GM18505 (cell line): ENCODE measurements at regions not wholly inside any gene's neighbourhood (a gene's known extent, or its start where the extent isn't known, plus 50 kb on each side); places are given as distances from the start of the nearest gene placed in this dataset.

Experiments
- ATAC-seq: cut with Tn5 transposase; IDR thresholded peaks from one replicate; pipeline ENCODE4 v1.9.1; 2021; ENCODE audit not compliant: unreplicated experiment
- POLR2A ChIP-seq: IDR thresholded peaks from 4 replicates; pipeline ENCODE4 v1.6.1; 2011; ENCODE audit warnings: borderline replicate concordance; ENCODE audit not compliant: insufficient read depth, insufficient read length; ENCODE audit errors: extremely low read depth

DNA sequence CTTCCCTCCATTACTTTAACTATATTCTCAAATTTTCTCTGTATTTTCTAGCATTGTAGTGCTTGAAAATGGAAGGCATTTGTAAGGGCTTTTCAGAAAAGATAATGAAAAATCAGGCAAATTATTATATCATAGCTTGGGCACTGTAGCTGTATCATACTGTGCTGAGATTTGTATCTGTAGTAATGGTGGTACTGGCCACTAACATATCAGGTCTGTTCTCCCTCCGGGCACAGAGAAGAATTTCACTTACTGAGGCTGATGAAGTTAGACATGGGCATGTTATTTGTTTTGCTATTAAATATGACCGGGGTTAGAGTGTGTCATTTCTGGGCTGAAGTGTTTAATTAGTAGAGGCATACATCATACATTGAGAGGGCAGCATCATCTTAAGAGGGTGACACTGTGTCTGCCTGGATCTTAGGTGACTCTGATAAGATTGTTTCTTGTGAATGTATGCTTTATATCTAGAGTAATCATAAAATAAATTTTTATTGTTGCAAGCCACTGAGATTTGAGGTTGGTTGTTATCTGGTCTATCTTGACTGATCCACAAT lies 1395.9 kb downstream of the EPHA7 start:
- ATAC-seq: no peak
- no peak for TF ChIP-seq POLR2A

GRCh38 chr6:92011681-92012245 lies 1407.6 kb downstream of the EPHA7 start:
- no peak for TF ChIP-seq POLR2A
- ATAC-seq: no peak

DNA sequence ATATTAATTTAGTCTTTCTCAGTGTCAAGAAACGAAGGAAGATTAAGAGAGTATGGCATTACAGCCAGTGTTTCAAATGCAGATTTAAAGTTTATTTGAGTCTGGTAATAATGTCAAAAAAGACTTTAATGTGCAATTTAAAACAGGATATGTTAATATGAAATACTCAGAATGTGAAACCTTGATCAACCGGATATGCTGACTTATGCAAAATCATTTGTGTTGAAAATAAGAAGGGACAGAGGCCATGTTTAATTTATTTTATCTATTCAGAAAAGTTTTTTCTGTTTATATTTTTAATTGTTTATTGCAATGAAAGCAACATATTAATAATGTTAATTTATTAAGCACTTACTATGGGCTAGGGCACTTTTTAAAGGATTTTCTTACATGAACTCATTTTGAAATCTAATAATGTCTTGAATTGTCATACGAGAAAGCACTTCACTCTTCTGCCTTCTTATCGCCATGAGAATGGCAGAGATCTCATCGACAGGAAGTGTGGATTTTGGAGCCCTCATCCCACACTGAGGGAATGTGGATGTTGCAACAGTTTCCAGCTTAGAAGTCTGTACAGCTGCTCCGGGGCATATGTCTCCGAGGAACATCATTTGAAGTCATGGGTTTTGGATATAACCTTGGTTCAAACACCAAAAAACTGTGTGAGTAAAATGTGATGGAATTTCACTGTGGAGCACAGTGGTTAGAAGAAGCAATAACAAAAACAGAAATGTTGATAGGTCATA lies 1410.4 kb downstream of the EPHA7 start:
- no peak for TF ChIP-seq POLR2A
- ATAC-seq: no peak

- ATAC-seq: no peak
- TF ChIP-seq POLR2A: no peak
Observed at GRCh38 chr6:92000112-92000511, 1413.2 kb upstream of the MAP3K7 start.

GRCh38 chr6:91994787-91995186 lies 1407.9 kb upstream of the MAP3K7 start:
- no peak for ATAC-seq
- no peak for TF ChIP-seq POLR2A

GRCh38 chr6:91982559-91982958 lies 1395.7 kb upstream of the MAP3K7 start:
- ATAC-seq: no peak
- TF ChIP-seq POLR2A: no peak

DNA sequence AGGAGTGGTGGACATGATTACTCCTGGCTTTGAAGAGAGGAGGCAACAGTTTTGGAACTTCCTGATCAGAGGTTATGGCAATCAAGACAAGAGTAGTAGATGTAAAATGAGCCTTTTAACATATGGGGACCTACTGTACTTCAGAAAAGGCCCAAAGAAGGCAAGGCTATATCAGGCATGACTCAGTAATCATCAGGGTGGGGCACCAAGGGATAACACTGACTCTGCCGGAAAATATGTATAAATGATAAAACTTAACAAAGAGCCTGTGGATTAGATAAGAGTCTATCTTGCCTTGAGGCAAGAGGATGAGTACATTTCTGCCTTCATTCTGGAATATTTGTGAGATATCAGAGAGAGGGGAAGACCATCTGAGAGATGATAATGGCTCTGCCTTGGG lies 1389.9 kb upstream of the MAP3K7 start:
- TF ChIP-seq POLR2A: no peak
- ATAC-seq: no peak

DNA sequence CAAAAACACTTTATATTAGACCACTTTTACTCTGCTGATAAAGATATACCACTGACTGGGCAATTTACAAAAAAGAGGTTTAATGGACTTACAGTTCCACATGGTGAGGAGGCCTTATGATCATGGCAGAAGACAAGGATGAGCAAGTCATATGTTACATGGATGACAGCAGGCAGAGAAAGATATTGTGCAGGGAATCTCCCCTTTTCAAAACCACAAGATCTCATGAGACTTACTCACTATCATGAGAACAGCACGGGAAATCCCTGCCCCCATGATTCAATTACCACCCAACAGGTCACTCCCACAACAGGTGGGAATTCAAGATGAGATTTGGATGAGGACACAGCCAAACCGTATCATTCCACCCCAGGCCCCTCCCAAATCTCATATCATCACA lies 1383.8 kb upstream of the MAP3K7 start:
- no peak for TF ChIP-seq POLR2A
- no peak for ATAC-seq

- no peak for TF ChIP-seq POLR2A
Observed at GRCh38 chr6:91965872-91966271, 1379.0 kb upstream of the MAP3K7 start.

DNA sequence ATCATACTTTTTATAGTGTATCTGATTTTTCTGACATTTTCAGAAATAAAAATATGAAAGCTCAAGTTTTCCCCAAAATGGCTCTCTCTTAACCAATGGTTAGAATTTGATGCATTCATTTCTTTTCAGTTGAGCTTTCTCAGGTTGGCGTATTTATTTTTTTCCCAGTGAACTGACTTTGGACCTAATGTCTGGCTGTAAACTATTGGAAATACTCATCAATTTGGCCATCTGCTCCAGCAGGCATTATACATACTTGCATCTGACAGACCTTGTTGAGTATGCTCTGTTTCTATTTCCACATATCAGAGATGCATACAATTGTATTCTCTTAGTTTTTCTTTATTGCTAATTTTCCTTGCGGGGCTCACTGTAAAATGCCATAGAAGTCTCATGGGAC lies 1374.8 kb upstream of the MAP3K7 start:
- ATAC-seq: no peak
- TF ChIP-seq POLR2A: no peak

More at GRCh38 chr6:91965872-91966271, 1379.0 kb upstream of the MAP3K7 start:
- ATAC-seq: no peak

- ATAC-seq: no peak
- TF ChIP-seq POLR2A: no peak
Observed at GRCh38 chr6:91961236-91961635, 1374.4 kb upstream of the MAP3K7 start.

DNA sequence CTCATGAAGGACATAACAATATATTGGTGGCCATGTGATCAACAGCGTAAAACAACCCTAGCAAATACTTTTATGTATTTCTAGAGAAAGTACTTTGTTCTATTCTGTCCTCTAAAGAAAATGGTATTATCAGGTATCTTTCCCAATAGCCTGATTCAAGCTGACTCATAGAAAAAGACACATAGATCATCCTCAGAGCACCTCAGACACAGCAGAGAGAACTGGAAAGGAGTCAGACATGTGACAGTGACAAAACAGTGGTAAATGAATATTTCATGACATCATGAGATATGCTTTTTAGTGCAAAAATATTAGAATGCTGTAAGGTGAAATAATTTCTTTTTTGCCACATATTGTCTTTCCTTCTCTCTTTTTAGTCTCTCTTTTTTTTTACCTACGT lies 1355.0 kb upstream of the MAP3K7 start:
- no peak for TF ChIP-seq POLR2A
- no peak for ATAC-seq

DNA sequence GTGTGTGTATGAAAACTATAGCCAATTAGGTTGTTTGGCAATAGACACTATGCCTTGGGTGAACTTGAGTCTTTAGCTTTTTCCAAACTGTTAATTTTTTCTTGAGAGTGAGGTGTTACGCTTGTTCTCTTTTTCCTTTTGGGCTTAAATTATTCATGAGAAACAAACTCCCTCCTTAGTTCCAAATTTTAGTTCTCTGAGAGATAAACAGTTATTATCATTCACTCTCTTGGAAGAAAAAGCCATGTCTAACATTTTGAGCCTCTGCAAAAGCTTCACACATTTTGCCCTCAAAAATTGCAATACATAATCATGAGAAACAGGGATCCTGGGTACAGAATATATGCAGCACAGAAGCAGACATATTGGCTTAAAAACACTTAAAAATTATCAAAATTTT lies 1353.9 kb upstream of the MAP3K7 start:
- no peak for TF ChIP-seq POLR2A
- no peak for ATAC-seq

- no peak for ATAC-seq
- TF ChIP-seq POLR2A: no peak
Observed at GRCh38 chr6:91926827-91927226, 1340.0 kb upstream of the MAP3K7 start.
